NCI-H460 (cell line): ENCODE measurements at regions not wholly inside any gene's neighbourhood (a gene's known extent, or its start where the extent isn't known, plus 50 kb on each side); places are given as distances from the start of the nearest gene placed in this dataset.

ENCODE experiments used
- DNase-seq: peaks from one replicate; pipeline ENCODE4 v3.0.0-alpha.2; 2016; ENCODE audit warnings: low read depth; ENCODE audit errors: extremely low read depth

DNA sequence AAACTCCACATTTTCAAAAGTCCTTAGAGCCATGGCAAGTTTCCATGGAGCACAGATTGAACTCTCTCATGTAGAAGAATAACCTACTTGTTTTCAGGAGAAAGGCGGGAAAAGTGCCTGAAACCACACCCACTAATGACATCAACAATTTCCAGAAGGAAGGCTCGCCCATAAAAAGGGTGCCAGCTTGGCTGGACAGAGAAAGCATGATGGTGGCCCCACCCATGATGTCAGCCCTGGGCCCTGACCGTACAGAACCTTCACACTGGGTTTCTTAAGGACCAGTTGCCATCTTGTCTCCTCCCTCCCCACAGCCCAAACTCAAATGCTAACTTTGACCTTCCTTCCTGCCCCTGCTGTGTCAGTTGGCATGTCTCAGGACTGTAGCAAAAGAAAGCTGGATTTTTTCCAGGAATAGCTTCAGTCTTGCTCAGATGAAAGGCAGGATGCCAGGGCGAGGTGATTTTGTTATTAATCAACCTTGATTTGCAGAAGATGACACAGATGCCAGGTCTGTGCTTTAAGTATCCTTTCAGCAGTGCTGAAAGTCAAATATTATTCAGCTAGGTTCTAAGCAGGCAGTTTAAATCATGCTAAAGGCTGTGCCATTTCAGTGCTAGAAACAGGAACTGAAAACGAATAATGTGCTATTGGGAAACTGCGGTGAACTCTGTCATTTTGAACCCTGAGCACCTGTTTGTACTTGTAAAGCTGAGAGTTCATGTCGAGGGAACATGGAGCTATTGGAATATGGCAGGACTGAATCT is 89.5 kb upstream of the RFC3 start:
- DNase-seq: no peak

DNA sequence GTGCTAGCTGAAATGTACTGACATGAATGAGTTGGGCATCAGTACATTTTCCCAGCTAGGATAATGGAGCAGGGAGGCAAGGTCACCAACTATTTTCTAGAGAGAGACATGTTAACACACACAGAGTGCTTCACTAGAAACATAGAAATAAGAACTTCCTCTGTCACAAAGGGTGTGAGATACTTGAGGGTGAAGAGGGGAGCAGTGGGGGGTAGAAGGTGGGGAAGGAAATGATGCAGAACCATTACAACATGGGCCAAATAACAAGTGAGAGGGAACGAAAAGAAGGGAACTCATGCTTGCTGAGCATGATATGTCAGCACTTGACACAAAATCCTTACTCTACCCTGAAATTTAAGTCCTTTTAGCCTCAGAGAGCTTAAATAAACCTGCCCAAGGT is 87.8 kb upstream of the RFC3 start:
- no peak for DNase-seq

DNA sequence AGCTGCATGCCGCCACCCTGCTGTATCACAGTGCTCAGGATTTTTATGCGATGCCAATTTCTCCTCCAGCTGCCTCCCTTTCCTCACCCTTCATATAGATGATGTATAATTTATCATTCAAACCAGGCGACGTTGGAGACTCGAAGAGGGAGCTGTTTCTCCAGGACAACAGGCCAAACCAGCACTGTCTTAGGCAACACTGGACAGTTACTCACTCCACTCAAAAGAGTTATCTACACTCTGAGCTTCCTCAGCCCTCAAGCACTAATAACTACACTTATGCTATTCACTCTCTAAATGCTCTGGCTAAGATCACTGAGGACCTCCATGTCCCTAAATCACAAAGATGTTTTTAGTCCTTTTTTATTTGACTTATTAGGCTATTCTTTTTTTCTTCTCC is 87.3 kb upstream of the RFC3 start:
- no peak for DNase-seq

DNA sequence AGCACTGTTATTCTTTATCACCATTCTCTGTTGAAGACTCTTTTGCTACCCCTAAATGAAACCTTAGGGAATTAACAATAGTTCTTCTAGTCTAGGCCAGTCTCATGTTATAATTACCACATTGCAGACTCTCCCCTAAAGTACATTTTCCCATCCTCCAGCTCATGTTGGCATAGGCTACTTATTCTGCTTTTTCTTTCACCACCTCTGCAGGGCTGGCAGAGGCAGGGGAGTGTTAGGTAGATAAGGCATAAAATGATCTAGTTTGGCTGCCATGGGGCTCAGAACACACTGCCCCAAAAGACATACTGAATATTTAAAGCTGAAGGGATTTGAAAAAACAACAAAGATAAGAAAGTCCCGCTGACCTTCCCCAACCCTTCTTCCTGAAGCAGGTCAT is 82.7 kb upstream of the RFC3 start:
- DNase-seq: no peak

DNA sequence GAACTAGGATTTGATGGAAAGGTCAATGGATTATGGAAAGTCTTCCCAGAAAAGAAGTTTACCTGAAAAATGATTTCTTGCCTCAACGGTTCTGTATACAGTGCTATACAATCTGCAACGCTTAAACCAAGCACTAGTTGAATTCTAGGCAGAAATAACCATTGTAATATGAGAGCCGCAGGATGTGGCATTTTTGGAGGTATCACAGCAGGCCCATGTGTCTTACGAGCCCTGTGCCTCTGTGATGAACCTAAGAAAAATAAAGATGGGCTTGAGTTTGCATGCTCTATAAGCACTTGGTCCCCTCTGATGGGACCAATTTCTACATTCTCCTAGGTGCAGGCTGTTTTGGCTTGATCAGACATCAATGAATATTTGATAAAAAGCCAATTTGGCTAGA is 78.7 kb upstream of the RFC3 start:
- no peak for DNase-seq

DNA sequence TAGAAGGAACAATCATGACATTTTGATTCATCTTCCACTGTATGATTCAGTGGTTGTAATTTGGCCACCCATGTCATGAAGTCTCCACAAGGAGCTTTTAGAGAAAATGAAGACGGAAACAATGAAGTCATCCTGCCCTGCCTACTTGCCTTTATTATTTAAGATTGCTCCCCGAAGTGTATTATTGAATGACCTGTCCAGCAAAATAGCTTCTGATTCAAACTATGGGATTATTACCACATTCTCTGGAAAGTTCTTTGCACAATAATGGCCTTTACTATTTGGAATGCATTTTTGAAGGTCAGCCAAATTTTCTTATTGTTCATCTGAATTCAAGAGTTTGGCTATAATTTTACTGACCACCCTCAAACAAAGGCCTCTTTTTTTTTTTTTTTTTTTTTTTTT is 77.8 kb upstream of the RFC3 start:
- no peak for DNase-seq

DNA sequence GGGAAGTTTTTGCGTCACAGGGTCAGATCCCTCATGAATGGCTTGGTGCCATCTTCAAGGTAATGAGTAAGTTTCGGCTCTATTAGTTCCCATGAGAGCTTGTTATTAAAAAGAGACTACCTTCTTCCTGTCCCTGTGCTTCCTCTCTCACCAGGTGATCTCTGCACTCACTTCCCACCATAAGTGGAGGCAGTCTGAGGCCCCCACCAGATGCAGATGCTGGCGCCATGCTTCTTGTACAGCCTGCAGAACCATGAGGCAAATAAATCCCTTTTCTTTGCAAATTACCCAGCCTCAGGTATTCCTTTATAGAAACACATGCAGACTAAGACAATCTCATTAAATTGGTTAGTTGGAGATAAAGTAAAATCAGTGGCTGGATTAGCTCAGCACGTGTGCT is 75.6 kb upstream of the RFC3 start:
- DNase-seq: no peak

DNA sequence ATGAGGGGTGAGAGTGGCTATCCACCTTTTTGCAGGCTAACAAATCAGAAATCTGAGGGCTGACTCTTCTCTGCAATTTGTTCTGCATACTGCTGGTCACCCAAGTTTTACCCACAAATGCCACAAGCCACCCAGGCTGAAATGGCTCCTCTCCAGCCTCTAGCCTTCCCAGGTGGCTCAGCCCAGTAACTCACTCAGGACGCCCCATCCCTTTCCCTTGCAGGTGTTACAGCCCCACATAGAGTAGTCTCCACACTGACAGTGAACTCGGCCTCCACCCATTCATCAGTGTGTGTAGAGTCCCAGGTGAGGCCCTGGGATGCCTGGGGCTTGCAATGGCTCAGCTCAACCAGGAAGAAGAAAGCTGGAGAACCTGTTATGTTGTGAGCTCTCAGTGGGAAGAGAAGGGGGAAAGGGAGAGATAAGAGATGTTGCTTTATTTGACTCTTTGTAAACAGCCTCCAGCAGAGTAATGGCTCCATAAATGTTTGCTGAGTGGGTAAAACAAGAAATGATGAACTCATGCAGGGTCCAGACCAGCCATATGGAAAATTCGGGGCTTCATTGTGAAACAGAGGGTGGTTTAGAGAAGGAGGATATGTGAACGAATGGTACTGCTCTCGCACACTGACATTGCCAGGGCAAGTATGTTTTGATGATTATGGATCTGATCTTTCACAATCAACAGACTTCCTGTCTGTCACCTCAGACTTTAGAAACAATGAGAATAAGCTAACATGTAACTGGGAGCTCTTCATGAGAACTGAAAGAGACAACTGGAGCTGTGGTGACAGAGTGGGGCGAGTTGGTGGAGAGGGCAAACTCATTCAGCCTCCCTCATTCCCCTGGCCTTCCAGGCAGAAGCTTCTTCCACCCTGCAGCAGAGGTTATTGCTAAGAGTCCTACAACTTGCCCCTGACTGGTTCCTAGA is 74.2 kb upstream of the RFC3 start:
- DNase-seq: no peak

DNA sequence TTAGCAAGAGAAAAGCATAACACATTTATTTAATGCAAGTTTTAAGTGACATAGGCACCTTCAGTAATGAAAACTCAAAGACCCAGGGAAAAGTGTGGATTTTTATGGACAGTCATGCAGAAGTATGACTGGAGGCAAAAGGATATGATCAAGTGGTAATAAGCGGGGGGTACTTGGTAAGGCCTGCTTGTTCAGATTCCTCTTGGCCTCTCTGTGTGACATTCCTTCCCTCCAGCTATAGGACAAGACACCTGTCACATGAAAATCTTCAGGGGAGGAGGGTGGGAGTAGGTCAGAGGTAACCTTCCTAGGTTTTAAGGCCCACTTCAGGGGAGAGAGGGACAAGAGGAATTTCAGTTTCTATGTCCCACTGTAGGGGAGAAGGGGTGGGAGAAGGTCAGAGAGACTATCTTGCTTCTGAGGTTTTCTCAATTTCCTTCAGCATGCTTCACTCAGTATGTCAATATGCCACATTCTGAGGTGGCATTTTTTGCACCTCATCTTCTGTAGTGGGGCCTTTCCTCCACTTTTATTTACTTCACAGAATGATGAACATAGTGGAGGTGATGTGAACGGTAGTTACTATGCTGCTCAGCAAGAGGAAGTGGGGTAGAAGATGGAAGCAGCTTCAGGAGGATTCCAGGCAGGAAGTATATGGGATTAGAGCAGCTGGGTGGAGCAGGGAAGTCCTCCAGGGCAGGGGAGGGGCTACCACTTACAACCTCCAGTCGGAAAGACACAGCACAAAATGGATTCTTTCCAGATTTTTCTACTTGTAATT is 73.2 kb upstream of the RFC3 start:
- no peak for DNase-seq

DNA sequence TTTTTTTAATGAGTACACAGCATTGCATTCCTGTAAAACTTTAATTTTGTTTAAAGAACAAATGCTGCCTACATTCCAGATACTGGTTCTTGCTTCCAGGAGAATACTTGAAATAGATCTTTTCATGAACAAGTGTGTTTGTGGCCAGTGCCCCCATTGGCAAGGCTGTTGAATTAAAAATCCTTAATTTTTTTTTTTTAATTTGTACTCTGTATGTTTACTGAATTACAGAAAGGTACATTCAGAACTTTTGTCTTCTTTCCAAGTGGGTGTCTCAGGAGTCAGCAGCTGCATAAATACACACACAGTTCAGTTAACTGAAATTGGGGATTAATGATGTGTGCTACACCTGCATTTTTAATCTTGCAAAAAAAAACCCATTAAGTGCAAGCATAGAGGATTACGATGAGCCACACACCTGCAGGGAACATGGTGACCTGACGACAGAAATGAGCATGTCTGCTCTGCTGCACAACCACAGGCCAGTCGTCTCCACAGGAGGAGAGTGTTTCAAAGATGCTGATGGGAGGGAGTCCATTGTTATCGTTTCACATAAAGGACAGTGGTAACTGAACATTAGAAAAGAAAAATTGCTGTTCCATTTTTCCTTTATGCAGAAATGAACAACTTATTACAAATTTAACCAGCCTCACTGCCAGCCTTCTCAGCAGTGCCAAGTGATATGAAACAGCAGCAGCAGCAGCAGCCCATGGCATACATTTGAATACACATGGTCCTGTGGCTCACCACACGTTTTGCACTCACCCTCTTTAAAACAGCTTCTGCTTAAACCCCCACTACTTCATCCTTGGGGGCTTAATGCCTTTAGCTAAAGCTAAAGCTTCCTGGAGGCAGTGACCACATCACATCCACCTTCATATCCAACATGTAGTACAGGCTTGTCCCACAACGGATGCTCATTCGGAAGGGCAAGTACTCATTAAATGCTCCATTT is 72.3 kb upstream of the RFC3 start:
- DNase-seq: no peak

DNA sequence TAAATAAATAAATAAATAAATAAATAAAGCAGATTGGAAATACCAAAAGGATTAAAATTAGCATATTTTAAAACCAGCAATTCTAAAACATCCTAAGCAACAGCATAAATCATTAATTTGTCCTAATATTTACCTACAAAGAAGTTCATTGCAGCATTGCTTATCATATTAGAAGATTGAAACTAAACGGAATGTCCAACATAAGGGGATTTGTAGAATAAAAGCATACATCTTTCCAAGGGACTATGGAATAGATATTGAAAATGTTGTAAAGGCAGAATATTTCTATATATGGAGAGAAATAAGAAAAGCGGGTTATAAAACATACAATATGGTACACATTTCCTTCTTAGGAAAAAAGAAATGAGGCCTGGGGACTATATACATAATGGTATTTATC is 71.1 kb upstream of the RFC3 start:
- DNase-seq: no peak

DNA sequence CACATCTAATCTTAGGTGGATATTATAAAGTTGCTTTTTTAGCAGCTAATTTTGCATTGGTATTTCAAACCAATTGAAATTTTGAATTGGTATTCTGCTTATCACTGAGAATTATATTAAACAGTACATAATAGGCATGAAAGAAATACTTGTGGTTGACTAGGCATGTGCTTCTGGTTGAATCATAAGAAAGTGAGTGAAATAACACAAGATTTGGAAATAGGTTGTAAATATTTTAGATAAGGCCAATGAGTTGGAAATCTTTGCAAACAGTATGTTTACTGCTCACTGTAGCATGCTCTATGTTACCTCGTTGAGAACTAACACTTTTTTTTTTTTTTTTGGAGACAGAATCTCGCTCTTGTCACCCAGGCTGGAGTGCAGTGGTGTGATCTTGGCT is 66.8 kb upstream of the RFC3 start:
- DNase-seq: no peak

DNA sequence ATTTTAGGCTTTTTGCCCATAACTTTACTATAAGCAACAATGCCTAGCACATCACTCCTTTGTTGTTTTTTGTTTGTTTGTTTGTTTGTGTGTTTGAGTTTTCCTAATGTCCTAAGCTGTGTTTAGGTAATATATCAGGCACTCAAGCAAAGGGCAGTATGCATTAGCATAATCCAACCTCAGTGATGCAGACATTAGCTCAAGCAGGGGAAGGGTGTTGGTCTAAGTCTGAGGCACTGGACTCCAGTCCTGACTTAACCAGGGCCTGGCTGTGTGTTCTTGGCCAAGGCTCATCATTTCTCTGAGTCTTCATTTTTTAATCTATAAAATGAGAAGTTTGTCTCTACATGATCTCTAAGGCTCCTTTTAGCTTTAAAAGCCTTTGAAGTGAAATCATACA is 65.9 kb upstream of the RFC3 start:
- no peak for DNase-seq

DNA sequence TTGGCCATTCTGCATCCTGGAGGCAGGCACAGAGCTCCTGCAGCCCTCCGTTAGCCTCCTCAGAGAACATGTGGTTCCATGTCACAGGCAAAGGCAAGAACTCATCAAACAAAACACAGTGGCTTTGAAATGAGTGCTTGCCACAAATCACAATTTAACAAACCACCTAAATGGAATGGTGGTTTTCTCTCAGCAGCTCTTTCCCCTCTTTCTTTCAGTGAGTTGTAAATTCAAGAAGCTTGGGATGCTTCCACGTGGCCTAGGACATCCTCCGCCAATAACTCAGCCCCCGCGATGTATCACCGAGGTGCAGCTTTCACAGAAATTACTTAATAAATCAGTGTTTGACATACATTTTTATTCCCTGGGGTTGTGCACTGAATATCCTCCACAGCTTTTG is 65.4 kb upstream of the RFC3 start:
- no peak for DNase-seq

DNA sequence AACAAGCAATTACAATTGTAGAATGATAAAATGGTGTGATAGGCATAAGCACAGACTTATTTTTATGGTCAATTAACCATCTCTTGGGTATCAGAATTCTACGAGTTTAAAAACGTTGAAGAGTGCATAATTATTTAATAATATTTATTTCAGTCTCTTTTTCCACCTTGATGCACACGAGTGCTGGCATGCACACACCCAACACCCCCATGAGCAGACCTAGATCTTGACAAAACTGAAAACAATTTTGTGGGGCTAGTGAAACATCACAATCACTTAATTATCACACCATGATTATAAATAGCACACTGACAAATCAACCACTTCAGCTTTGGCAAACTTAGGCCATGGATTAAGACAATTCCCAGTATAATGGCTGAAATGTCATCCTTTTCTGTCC is 61.0 kb upstream of the RFC3 start:
- DNase-seq: no peak

DNA sequence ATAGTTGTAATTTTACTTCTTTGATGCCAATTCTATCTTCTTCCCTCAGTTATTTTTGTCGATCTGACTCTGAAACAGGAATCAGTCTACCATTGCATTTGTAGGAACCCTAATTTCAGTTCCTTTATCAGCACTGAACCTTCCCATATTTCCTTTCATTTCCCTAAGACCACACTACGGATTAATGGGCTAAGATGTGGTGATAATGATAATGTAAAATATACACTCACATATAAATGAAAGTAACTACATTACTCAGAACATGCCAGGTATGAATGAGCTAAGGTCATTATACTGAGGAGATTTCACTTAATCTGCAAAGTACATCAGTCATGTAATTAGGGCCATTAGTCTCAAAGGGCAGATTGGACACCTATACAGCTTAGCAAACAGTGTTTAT is 60.2 kb upstream of the RFC3 start:
- no peak for DNase-seq

DNA sequence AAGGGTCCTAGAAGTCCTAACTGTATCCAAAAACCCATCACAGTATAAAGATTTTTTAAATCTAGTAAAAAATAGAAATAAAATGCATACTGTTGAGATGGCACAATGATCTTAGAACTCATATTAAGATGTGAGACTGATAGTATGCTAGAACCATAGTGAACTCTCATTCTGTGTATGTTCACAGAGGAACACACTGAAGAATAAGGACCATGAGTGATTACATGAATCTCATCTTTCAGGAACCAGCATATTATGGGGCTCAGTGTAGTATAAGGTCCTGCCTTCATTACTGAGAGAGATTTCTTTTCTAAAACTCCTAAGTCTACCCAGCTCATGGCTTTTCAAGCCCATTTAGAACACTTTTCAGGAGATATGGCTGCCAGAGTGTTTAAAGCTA is 59.8 kb upstream of the RFC3 start:
- DNase-seq: no peak

DNA sequence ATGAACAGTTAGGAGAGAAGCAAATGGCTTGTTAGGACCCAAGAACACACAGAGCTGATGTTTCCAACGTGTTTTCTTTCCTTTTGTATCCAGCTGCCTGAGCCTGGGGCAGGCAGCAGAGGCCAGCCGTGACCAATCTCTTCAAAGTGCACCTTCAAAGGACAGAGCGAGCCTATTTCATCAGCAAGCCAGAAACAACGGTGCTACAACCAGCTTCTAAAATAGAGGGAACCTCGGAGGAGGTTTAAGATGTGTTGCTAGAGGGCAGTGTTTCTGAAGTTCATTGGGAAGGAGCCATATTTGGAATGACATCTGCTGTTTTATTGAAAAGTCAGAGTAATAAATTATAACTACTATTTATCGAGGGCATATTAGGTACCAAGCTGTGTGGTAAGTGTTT is 56.2 kb upstream of the RFC3 start:
- DNase-seq: no peak

DNA sequence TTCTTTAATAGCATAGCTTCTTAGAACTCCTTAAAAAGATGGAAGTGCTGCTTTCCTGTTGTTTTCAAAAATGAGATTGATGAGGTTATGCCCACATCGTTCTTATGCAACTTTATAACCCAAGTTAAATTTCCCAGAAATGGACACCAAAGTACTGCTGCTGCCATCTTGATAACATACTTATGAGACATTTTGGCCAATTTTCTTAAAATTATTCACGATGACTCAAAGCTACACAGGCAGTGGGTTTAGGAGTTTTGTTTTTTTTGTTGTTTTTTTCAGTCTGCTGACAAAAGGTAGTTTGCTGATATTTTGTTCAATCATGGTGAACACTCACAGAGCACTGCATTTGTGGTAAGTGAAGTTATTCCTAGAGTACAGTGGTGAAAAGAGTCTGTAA is 54.9 kb upstream of the RFC3 start:
- DNase-seq: no peak

DNA sequence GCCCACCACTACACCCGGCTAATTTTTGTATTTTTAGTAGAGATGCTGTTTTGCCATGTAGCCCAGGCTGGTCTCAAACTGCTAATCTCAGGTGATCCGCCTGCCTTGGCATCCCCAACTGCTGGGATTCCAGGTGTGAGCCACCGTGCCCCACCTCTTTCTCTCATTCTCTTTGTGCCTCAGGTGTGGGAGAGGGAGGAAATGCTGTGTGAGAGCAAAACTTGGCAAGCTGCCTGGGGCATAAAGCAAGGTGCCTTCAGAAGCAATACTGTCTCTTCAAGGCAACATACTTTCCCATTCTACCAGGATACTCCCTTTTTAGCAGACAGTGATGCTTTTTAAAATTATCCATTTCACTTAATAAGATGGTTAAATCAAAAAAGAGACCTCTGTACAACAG is 53.2 kb upstream of the RFC3 start:
- no peak for DNase-seq
